ENCODE measurements at regions not wholly inside any gene's neighbourhood (a gene's known extent, or its start where the extent isn't known, plus 50 kb on each side); places are given as distances from the start of the nearest gene placed in this dataset.
"Not testable (repeated sequence)": the region's sequence is repeated elsewhere in the genome, so short reads cannot be mapped to it uniquely, and the experiment has no call there.

DNA sequence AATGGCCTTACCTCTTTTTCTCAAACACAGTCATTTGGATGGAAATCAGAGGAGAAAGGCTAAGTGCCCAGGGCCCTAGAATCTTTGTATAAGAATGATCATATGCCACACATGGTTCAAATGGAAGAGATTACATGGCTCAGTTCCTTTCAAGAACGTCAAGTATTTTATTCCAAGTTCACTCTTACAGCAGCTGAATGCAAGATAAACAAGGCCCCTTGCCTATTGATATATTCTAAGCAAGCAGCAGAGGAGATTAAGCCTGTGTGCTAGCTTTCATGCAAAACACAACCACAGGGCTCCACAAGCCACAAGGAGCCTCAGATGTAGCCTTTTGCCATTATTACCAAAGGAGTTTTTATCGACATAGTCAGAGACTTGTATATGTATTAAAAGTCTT, 55.3 kb upstream of the SLCO6A1 start:
- no peak for DNase-seq (ENCODE audit: low read depth in 2 of 2, low spot score in 1 of 2)

- DNase-seq (ENCODE audit: low read depth in 2 of 2, low spot score in 1 of 2): no peak
Observed at GRCh38 chr5:102554728-102555127, 55.9 kb upstream of the SLCO6A1 start.

GRCh38 chr5:102561894-102562760, 63.3 kb upstream of the SLCO6A1 start:
- DNase-seq (ENCODE audit: low read depth in 2 of 2, low spot score in 1 of 2): no peak

DNA sequence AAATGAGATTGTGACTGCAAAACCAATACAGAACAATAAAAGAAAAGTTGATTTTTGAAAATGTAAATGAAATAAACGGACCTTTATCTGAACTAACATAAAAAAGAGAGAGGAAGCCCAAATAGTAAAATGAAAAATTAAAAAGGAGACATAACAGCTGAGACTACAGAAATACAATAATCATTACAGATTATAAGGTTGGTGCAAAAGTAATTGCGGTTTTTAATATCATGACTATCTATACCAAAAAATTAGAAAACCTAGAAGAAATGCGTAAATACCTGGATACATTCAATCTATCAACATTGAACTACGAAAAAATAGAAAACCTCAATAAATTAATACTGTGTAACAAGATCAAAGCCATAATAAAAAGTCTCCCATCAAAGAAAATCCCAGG, 71.9 kb upstream of the SLCO6A1 start:
- DNase-seq (ENCODE audit: low read depth in 2 of 2, low spot score in 1 of 2): no peak

DNA sequence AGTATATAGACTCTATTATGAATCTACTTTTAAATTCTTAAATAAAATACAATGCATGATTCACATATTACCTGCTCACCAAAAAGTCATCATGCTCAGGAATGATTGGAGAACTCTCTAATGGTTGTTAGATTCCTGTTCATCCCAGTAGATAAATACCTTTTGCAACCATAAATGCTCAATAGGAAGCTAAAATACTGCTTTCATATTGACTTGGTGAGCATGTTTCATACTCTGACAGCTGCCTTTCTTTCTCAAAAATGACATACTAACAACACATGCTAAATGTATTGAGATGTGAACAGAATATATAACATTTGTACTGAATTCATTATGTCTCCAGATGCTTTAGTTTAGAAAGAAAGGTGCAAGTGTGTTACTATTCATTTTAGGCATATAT, 79.6 kb upstream of the SLCO6A1 start:
- DNase-seq (ENCODE audit: low read depth in 2 of 2, low spot score in 1 of 2): no peak

- no peak for DNase-seq (ENCODE audit: low read depth in 2 of 2, low spot score in 1 of 2)
Observed at GRCh38 chr5:102579379-102579778, 80.6 kb upstream of the SLCO6A1 start.

GRCh38 chr5:102581011-102581410, 82.2 kb upstream of the SLCO6A1 start:
- no peak for DNase-seq (ENCODE audit: low read depth in 2 of 2, low spot score in 1 of 2)

DNA sequence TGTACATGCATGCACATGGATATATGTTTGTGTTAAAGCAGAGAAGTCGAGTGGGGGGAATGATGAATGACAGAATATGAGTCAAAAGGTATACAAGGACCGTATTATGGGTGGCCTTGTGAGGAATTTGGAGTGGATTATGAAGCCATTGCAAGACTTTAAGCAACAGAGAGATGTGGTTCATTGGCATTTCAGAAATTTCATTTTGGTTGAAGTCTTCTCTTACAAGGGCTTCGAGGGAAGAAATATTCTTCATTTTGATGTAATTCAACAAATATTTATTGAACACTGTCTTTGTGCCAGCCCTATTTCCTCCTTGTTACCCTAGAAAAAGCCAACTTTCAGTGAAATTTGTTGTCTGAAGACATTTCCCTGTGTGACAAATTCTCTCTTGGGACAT, 83.9 kb upstream of the SLCO6A1 start:
- no peak for DNase-seq (ENCODE audit: low read depth in 2 of 2, low spot score in 1 of 2)

- DNase-seq (ENCODE audit: low read depth in 2 of 2, low spot score in 1 of 2): no peak
Observed at GRCh38 chr5:102583276-102584124, 84.7 kb upstream of the SLCO6A1 start.

- no peak for DNase-seq (ENCODE audit: low read depth in 2 of 2, low spot score in 1 of 2)
Observed at GRCh38 chr5:102589661-102590060, 90.9 kb upstream of the SLCO6A1 start.

- no peak for DNase-seq (ENCODE audit: low read depth in 2 of 2, low spot score in 1 of 2)
Observed at GRCh38 chr5:102590467-102590866, 91.7 kb upstream of the SLCO6A1 start.

DNA sequence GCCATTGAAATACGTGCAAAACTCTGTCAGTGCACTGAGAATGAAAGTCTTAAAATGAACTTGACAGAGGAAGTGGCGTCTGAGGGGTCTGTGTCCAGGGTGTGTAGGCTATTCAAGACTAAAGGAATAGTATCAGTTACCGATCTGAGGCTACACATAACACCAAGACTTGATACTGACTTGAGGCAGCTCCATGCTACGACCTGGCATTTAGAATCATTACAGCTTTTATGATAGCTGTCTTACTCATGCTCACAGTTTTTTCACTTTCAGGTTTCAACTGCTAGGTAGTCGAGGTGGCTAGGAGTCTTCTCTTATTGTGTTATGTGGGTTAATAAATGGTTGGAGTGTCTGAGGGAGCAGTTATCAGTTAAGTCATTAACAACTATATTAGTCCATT, 92.8 kb upstream of the SLCO6A1 start:
- DNase-seq (ENCODE audit: low read depth in 2 of 2, low spot score in 1 of 2): no peak

DNA sequence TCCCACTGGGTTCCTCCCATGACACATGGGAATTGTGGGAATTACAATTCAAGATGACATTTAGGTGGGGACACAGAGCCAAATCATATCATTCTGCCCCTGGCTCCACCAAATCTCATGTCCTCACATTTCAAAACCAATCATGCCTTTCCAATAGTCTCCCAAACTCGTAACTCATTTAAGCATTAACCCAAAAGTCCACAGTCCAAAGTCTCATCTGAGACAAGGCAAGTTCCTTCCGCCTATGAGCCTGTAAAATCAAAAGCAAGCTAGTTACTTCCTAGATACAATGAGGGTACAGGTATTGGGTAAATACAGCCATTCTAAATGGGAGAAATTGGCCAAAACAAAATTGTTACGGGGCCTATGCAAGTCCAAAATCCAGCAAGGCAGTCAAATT, 93.8 kb upstream of the SLCO6A1 start:
- DNase-seq (ENCODE audit: low read depth in 2 of 2, low spot score in 1 of 2): not testable (repeated sequence)

- DNase-seq (ENCODE audit: low read depth in 2 of 2, low spot score in 1 of 2): no peak
Observed at GRCh38 chr5:102594192-102594591, 95.4 kb upstream of the SLCO6A1 start.

DNA sequence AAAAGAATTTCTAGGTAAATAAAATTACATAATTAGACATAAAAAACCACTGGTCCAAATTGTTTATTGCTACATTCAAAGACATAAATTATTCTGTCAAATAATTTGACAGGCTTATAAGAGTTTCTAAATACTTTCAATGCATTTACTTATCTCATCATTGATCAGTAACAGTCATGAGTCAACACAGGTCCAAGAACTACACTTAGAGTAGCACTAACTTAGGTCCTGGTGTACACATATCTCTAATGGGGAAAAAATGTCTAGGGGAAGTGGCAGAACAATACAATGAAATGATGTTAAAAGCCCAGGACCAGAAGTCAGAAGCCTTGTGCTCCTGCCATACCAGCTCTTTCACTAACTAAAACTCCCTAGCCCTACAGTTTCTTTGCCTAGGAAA, 96.5 kb upstream of the SLCO6A1 start:
- DNase-seq (ENCODE audit: low read depth in 2 of 2, low spot score in 1 of 2): no peak

- no peak for DNase-seq (ENCODE audit: low read depth in 2 of 2, low spot score in 1 of 2)
Observed at GRCh38 chr5:102596113-102596512, 97.3 kb upstream of the SLCO6A1 start.

DNA sequence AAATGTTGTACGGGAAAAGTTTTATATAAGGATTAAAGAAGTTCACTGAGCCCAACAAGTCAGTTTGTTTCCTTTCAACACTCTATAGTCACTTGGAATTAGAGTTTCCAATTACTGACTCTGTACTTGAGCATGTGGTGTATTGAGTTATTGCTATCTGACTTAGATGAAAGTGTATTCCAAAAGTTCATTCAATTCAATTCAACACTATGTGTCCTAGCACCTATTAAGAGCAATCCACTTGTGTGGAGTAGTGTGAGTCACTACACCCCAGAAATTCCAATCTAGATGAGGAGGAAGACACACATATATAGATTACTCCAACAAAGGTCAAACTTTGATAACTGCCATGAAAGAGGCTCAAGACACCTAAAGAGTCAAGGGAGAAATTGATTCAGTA, 98.2 kb upstream of the SLCO6A1 start:
- DNase-seq (ENCODE audit: low read depth in 2 of 2, low spot score in 1 of 2): no peak

GRCh38 chr5:102599289-102599688, 100.5 kb upstream of the SLCO6A1 start:
- no peak for DNase-seq (ENCODE audit: low read depth in 2 of 2, low spot score in 1 of 2)

- no peak for DNase-seq (ENCODE audit: low read depth in 2 of 2, low spot score in 1 of 2)
Observed at GRCh38 chr5:102600964-102601363, 102.2 kb upstream of the SLCO6A1 start.

- DNase-seq (ENCODE audit: low read depth in 2 of 2, low spot score in 1 of 2): no peak
Observed at GRCh38 chr5:102603670-102604069, 104.9 kb upstream of the SLCO6A1 start.

GRCh38 chr5:102608414-102608813, 109.6 kb upstream of the SLCO6A1 start:
- no peak for DNase-seq (ENCODE audit: low read depth in 2 of 2, low spot score in 1 of 2)

GRCh38 chr5:102611312-102611711, 112.5 kb upstream of the SLCO6A1 start:
- no peak for DNase-seq (ENCODE audit: low read depth in 2 of 2, low spot score in 1 of 2)
